ENCODE measurements at regions not wholly inside any gene's neighbourhood (a gene's known extent, or its start where the extent isn't known, plus 50 kb on each side); places are given as distances from the start of the nearest gene placed in this dataset.

- TF ChIP-seq POLR2A (IDR thresholded peaks at IDR 0.05) = no peak
- no peak for TF ChIP-seq CTCF (IDR thresholded peaks at IDR 0.05)
- TF ChIP-seq POLR2AphosphoS5 (IDR thresholded peaks at IDR 0.05) = no peak
These were observed 488.0 kb downstream of the AJAP1 start for GRCh38 chr1:5142389-5142788.

All from prostate gland (tissue), 2 donors.